Endothelial cell (in vitro differentiated cells): ENCODE measurements at regions not wholly inside any gene's neighbourhood (a gene's known extent, or its start where the extent isn't known, plus 50 kb on each side); places are given as distances from the start of the nearest gene placed in this dataset.

ENCODE experiments used
- DNase-seq: peaks from one replicate; pipeline ENCODE4 v3.0.0; 2021; ENCODE audit warnings: low spot score
- H3K27ac Mint-ChIP-seq: one replicate; pipeline ENCODE4 v1.8.0; 2021; ENCODE audit warnings: mixed read lengths, inconsistent platforms; ENCODE audit not compliant: unreplicated experiment
- H3K27me3 Mint-ChIP-seq: one replicate; pipeline ENCODE4 v1.8.0; 2021; ENCODE audit warnings: mild to moderate bottlenecking, moderate library complexity, mixed read lengths, inconsistent platforms; ENCODE audit not compliant: unreplicated experiment
- H3K36me3 Mint-ChIP-seq: one replicate; pipeline ENCODE4 v1.8.0; 2021; ENCODE audit warnings: mild to moderate bottlenecking, low read depth, mixed read lengths, inconsistent platforms; ENCODE audit not compliant: unreplicated experiment
- H3K4me1 Mint-ChIP-seq: one replicate; pipeline ENCODE4 v1.8.0; 2021; ENCODE audit warnings: mild to moderate bottlenecking, mixed read lengths, inconsistent platforms; ENCODE audit not compliant: unreplicated experiment
- H3K4me3 Mint-ChIP-seq: one replicate; pipeline ENCODE4 v1.8.0; 2021; ENCODE audit warnings: mild to moderate bottlenecking, mixed read lengths, inconsistent platforms; ENCODE audit not compliant: unreplicated experiment
- H3K9me3 Mint-ChIP-seq: one replicate; pipeline ENCODE4 v1.8.0; 2021; ENCODE audit warnings: mixed read lengths, inconsistent platforms; ENCODE audit not compliant: unreplicated experiment
- TF ChIP-seq, protein P1 (sequence below): fragments of 200-600 bp; sonication (generic); IDR thresholded peaks from one replicate; pipeline ENCODE4 v1.5.0; 2021; ENCODE audit warnings: antibody characterized with exemption; ENCODE audit not compliant: unreplicated experiment

DNA sequence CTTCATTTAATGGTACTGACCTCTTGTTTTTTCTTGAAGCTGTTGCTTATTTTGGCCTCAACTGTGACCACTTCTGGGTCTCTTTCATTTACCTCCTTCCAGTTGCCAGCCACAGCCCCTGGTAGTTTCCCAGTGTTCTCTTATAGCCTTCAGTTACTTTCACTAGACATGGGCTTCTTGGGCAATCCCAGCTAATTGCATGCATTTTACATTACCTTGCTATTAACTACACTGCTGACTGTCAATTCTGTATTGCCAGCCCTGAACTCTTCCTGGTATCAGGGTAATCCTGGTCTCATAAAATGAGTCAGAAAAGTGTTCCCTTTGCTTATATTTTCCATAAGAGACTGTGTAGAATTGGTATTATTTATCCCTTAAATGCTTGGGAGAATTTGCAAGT is 195.8 kb upstream of the LARGE1 start:
- H3K27ac Mint-ChIP-seq = no peak overlapping the region
- no peaks in the 10 kb centered on the region for H3K4me1 Mint-ChIP-seq
- H3K9me3 Mint-ChIP-seq = peaks cover 13% of the 10 kb centered on the region
- H3K36me3 Mint-ChIP-seq = no peaks in the 10 kb centered on the region
- TF ChIP-seq, protein P1, sequence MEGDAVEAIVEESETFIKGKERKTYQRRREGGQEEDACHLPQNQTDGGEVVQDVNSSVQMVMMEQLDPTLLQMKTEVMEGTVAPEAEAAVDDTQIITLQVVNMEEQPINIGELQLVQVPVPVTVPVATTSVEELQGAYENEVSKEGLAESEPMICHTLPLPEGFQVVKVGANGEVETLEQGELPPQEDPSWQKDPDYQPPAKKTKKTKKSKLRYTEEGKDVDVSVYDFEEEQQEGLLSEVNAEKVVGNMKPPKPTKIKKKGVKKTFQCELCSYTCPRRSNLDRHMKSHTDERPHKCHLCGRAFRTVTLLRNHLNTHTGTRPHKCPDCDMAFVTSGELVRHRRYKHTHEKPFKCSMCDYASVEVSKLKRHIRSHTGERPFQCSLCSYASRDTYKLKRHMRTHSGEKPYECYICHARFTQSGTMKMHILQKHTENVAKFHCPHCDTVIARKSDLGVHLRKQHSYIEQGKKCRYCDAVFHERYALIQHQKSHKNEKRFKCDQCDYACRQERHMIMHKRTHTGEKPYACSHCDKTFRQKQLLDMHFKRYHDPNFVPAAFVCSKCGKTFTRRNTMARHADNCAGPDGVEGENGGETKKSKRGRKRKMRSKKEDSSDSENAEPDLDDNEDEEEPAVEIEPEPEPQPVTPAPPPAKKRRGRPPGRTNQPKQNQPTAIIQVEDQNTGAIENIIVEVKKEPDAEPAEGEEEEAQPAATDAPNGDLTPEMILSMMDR = no peak
- H3K27me3 Mint-ChIP-seq = no peaks in the 10 kb centered on the region
- H3K4me3 Mint-ChIP-seq = no peak overlapping the region
- no peak for DNase-seq

DNA sequence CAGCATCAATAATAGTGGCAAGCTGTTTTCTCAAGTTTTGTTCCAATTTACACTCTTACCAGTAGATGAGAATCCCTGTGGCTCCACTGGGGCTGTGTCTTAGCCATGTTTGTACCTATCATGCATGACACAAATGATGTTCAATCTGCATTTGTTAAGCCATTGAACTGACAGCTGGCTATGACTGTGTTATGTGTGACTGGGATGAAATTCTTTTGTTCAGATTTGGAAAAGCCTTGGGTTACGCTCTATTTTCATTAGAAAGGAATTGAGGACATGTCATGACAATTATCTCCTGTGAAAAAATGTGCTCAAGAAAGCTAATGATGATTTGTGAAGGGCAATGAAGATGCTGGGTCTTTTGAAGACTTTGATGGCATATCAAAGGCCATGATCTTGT is 201.8 kb upstream of the LARGE1 start:
- Mint-ChIP-seq H3K27me3 (peaks cover 2% of the 10 kb centered on the region), H3K27ac (no peak overlapping the region), H3K9me3 (peaks cover 4% of the 10 kb centered on the region), H3K36me3 (no peaks in the 10 kb centered on the region), H3K4me1 (no peaks in the 10 kb centered on the region), H3K4me3 (no peak overlapping the region)
- no peak for DNase-seq
- TF ChIP-seq, protein P1 = no peak

DNA sequence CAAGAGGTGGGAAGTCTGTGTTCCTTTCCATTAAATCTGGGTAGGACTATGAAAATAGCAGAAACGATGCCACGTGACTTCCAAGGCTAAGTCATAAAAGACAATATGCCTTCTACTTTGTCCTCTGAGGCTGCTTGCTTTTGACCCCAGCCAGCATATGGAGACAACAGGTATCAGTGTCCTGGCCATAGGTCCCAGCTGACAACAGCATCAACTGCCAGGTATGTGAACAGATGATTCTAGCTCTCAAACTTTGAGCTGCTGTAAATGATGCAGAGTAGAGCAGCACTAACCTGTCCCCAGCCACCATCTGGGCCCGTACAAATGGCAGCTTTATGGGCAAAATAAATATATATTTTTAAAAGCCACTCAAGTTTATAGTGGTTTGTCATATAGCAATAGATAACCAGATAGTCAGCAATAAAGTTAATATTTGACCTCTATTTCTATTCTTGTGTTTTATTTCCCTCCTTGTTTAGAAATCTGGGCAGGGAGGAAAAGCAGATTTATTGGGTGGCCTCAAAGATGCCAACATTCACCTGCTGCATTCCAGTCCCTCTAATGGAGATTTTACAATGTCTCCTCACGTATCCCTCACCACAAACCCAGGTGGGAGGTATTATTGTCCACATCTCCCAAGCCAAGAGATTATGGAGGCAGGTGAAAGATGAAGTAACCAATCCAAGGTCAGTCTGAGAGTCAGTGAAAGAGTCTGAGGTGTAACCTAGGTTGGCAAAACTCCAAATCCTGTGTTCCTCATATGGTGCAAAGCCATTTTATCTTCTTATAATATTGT is 209.6 kb upstream of the LARGE1 start:
- peaks cover 26% of the 10 kb centered on the region for H3K9me3 Mint-ChIP-seq
- no peaks in the 10 kb centered on the region for H3K36me3 Mint-ChIP-seq
- H3K27me3 Mint-ChIP-seq = peaks cover 2% of the 10 kb centered on the region
- DNase-seq = no peak
- H3K27ac Mint-ChIP-seq = no peak overlapping the region
- H3K4me1 Mint-ChIP-seq = no peaks in the 10 kb centered on the region
- H3K4me3 Mint-ChIP-seq = no peak overlapping the region
- TF ChIP-seq, protein P1 = no peak

DNA sequence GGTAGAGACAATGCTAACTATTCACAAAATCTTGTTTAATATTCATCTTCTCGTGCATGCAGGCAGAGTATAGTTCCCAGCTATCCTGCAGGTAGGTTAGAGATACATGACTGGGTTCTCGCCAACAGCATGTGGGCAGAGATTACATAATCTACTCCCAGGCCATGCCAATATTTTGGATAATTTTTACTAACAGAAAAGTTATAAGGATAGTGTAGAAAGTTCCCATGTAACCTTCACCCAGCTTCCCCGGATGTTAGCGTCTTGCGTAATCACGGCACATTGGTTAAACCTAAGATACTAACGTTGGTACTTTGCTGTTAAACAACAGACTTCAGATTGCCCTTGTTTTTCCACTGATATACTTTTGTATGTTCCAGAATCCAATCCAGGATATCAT is 215.5 kb upstream of the LARGE1 start:
- Mint-ChIP-seq H3K27me3 (peaks cover 8% of the 10 kb centered on the region), H3K36me3 (peaks cover 9% of the 10 kb centered on the region), H3K4me1 (no peaks in the 10 kb centered on the region), H3K4me3 (no peak overlapping the region), H3K27ac (no peak overlapping the region), H3K9me3 (peaks cover 25% of the 10 kb centered on the region)
- TF ChIP-seq, protein P1 = no peak
- DNase-seq = no peak

DNA sequence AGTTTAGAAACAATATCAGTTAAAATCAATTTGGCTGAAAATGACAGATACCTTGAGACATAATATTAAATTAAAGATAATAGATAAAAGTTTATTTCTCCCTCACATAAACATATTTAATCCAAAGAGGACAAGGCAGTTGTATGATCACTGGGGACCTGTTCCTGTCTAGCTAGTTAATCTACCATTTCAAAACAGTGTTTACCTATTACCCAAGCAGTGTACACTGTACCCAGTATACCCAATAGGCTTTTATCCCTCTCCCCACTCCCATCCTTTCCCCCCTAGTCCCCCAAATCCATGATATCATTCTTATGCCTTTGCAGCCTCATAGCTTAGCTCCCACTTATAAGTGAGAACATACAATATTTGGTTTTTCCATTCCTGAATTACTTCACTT is 229.7 kb upstream of the LARGE1 start:
- DNase-seq = no peak
- no peaks in the 10 kb centered on the region for H3K27me3 Mint-ChIP-seq
- peaks cover 27% of the 10 kb centered on the region for H3K9me3 Mint-ChIP-seq
- H3K36me3 Mint-ChIP-seq = peaks cover 3% of the 10 kb centered on the region
- TF ChIP-seq, protein P1 = no peak
- no peaks in the 10 kb centered on the region for H3K4me1 Mint-ChIP-seq
- H3K4me3 Mint-ChIP-seq = no peak overlapping the region
- no peak overlapping the region for H3K27ac Mint-ChIP-seq
